ENCODE measurements at regions not wholly inside any gene's neighbourhood (a gene's known extent, or its start where the extent isn't known, plus 50 kb on each side); places are given as distances from the start of the nearest gene placed in this dataset.

DNA sequence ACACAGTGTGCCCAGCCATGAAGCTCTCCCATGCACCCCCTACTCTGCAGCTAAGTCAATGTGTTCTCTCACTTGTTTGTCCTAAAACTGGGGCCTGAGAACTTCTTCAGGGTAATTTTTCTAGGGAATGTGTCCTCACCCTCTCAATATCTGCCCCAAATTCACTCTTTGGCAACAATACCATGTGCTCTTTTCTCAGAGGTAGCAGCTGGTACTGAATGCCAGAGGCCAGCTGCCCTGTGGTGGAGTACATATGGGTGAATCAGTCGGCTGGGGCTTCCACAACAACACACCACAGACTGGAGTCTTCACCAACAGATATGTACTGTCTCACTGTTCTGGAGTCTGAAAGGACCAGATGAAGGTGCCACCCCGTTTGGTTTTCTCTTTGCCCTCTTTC lies 97.7 kb upstream of the TOP3B start:
- TF ChIP-seq, protein P1, sequence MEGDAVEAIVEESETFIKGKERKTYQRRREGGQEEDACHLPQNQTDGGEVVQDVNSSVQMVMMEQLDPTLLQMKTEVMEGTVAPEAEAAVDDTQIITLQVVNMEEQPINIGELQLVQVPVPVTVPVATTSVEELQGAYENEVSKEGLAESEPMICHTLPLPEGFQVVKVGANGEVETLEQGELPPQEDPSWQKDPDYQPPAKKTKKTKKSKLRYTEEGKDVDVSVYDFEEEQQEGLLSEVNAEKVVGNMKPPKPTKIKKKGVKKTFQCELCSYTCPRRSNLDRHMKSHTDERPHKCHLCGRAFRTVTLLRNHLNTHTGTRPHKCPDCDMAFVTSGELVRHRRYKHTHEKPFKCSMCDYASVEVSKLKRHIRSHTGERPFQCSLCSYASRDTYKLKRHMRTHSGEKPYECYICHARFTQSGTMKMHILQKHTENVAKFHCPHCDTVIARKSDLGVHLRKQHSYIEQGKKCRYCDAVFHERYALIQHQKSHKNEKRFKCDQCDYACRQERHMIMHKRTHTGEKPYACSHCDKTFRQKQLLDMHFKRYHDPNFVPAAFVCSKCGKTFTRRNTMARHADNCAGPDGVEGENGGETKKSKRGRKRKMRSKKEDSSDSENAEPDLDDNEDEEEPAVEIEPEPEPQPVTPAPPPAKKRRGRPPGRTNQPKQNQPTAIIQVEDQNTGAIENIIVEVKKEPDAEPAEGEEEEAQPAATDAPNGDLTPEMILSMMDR (IDR thresholded peaks at IDR 0.05), result no peak
- no peak for TF ChIP-seq POLR2A (IDR thresholded peaks at IDR 0.05)
